ENCODE measurements at regions not wholly inside any gene's neighbourhood (a gene's known extent, or its start where the extent isn't known, plus 50 kb on each side); places are given as distances from the start of the nearest gene placed in this dataset.

DNA sequence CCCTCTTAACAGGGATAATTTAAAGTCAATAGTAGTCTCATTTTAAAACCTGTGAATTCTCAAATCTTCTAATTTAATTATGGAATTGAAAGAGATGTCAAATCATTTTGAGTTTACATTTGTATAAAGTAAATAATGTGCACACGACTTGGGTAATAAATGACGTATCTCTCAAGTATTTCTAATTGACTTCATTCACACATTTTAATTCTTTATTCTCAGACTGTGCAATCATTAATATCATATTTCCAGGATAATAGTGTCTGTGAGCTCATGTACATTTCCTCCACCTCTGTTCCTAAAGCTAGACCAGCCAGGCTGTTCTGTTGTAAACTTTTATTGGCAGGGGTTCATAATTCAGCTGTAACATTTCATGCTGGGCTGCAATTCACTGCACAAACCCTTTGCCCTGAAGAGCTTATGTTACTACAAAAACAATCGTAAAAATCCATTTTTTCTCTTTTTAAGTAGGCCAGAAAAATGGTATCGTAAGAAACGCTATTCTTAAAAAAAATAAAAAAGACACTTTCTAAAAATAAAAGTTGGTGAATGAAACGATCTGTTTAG is 1103.1 kb upstream of the TENM3 start:
- TF ChIP-seq, protein P1, sequence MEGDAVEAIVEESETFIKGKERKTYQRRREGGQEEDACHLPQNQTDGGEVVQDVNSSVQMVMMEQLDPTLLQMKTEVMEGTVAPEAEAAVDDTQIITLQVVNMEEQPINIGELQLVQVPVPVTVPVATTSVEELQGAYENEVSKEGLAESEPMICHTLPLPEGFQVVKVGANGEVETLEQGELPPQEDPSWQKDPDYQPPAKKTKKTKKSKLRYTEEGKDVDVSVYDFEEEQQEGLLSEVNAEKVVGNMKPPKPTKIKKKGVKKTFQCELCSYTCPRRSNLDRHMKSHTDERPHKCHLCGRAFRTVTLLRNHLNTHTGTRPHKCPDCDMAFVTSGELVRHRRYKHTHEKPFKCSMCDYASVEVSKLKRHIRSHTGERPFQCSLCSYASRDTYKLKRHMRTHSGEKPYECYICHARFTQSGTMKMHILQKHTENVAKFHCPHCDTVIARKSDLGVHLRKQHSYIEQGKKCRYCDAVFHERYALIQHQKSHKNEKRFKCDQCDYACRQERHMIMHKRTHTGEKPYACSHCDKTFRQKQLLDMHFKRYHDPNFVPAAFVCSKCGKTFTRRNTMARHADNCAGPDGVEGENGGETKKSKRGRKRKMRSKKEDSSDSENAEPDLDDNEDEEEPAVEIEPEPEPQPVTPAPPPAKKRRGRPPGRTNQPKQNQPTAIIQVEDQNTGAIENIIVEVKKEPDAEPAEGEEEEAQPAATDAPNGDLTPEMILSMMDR (IDR thresholded peaks at IDR 0.05): no peak
- no peak for TF ChIP-seq POLR2A (IDR thresholded peaks at IDR 0.05)
